B cell (primary cell): ENCODE measurements at regions not wholly inside any gene's neighbourhood (a gene's known extent, or its start where the extent isn't known, plus 50 kb on each side); places are given as distances from the start of the nearest gene placed in this dataset.

Experiments used
- ATAC-seq: fragments of 200-7000 bp; cut with Tn5 transposase; one replicate; pipeline ENCODE4 v1.10.0; 2021; ENCODE audit warnings: low read depth, mild to moderate bottlenecking, moderate number of reproducible peaks, moderate library complexity
- CTCF ChIA-PET: fragments of 350-600 bp; sonication (Branson Sonifier 250); formaldehyde crosslinking; loops from one replicate; lab custom pipeline; 2021; ENCODE audit warnings: antibody characterized with exemption, inconsistent platforms; lab: Charles Lee
- POLR2A ChIA-PET: fragments of 350-600 bp; sonication (Branson Sonifier 250); formaldehyde crosslinking; loops from one replicate; lab custom pipeline; 2021; ENCODE audit warnings: antibody characterized with exemption; lab: Charles Lee
- DNase-seq: peaks from one replicate; pipeline ENCODE4 v3.0.0; 2013
- H2AFZ ChIP-seq: 2 replicates; pipeline ENCODE4 v1.6.1; 2012; ENCODE audit warnings: mild to moderate bottlenecking, low read depth, low read length; ENCODE audit not compliant: insufficient read depth, poor library complexity, severe bottlenecking
- H3K27ac ChIP-seq, 2 donors: 1 replicate in 1 of 2; 2 replicates in 1 of 2; pipeline ENCODE4 v1.5.1; 2012 to 2013; ENCODE audit warnings: low read length in 2 of 2, mild to moderate bottlenecking in 2 of 2, moderate library complexity in 1 of 2
- H3K27me3 ChIP-seq, 4 experiments: fragments of 200-600 bp in 1 of 4; sonication (generic) in 1 of 4; replicated peaks in 1 of 4; 1 replicate in 2 of 4; 2 replicates in 2 of 4; pipeline versions ENCODE4 v1.6.1 to v1.7.0; 2013 to 2016; ENCODE audit warnings: low read length in 3 of 4, mild to moderate bottlenecking in 2 of 4, mixed read lengths in 1 of 4, moderate library complexity in 1 of 4; ENCODE audit not compliant: insufficient read depth in 4 of 4, control insufficient read depth in 3 of 4; ENCODE audit errors: control extremely low read depth in 1 of 4
- H3K36me3 ChIP-seq, 2 experiments: replicated peaks in 1 of 2; 1 replicate in 1 of 2; 2 replicates in 1 of 2; pipeline versions ENCODE4 v1.6.1 to v1.7.1; 2013; ENCODE audit warnings: low read length in 1 of 2; ENCODE audit not compliant: insufficient read depth in 2 of 2, control insufficient read depth in 1 of 2; ENCODE audit errors: control extremely low read depth in 1 of 2, extremely low read depth in 1 of 2
- H3K4me1 ChIP-seq, 2 donors: fragments of 200-600 bp in 1 of 2; sonication (generic) in 1 of 2; 1 replicate in 1 of 2; 2 replicates in 1 of 2; pipeline versions ENCODE4 v1.5.1 to v1.6.1; 2013 to 2017; ENCODE audit warnings: low read length in 2 of 2; ENCODE audit not compliant: control insufficient read depth in 2 of 2, insufficient read depth in 2 of 2
- H3K4me2 ChIP-seq: replicated peaks from 2 replicates; pipeline ENCODE3; 2012; ENCODE audit warnings: mild to moderate bottlenecking, low read depth, low read length; ENCODE audit not compliant: poor library complexity, severe bottlenecking
- H3K4me3 ChIP-seq, 5 experiments: fragments of 200-600 bp in 1 of 5; sonication (generic) in 1 of 5; 1 replicate in 3 of 5; 2 replicates in 2 of 5; pipeline versions ENCODE4 v1.5.1 to v1.7.0; 2011 to 2016; ENCODE audit warnings: low read length in 4 of 5, mild to moderate bottlenecking in 4 of 5, low read depth in 2 of 5, control low read depth in 1 of 5, moderate library complexity in 1 of 5; ENCODE audit not compliant: insufficient read depth in 1 of 5; ENCODE audit errors: control extremely low read depth in 1 of 5, extremely low read depth in 1 of 5
- H3K79me2 ChIP-seq: fragments of 200-600 bp; sonication (generic); one replicate; pipeline ENCODE4 v1.6.0; 2016; ENCODE audit warnings: low read length; ENCODE audit not compliant: control insufficient read depth, insufficient read depth
- H3K9ac ChIP-seq: fragments of 200-600 bp; sonication (generic); 2 replicates; pipeline ENCODE4 v1.6.1; 2017; ENCODE audit warnings: mild to moderate bottlenecking, low read length, moderate library complexity
- H3K9me3 ChIP-seq, 3 donors: one replicate each; pipeline versions ENCODE4 v1.6.1 to v1.7.1; 2013; ENCODE audit warnings: low read length in 2 of 3; ENCODE audit not compliant: control insufficient read depth in 2 of 3, insufficient read depth in 1 of 3; ENCODE audit errors: control extremely low read depth in 1 of 3
- H4K20me1 ChIP-seq: 2 replicates; pipeline ENCODE4 v1.6.0; 2012; ENCODE audit warnings: mild to moderate bottlenecking, low read length; ENCODE audit not compliant: insufficient read depth, control insufficient read depth, poor library complexity, severe bottlenecking
- H3K27ac Mint-ChIP-seq: one replicate; pipeline ENCODE4 v1.8.0; 2021; ENCODE audit warnings: mixed read lengths
- H3K27me3 Mint-ChIP-seq: one replicate; pipeline ENCODE4 v1.8.0; 2021; ENCODE audit warnings: mixed read lengths
- H3K4me1 Mint-ChIP-seq: one replicate; pipeline ENCODE4 v1.8.0; 2021; ENCODE audit warnings: mixed read lengths
- H3K4me3 Mint-ChIP-seq: one replicate; pipeline ENCODE4 v1.8.0; 2021; ENCODE audit warnings: mixed read lengths
- H3K9me3 Mint-ChIP-seq: one replicate; pipeline ENCODE4 v1.8.0; 2022; ENCODE audit warnings: mixed read lengths; ENCODE audit not compliant: insufficient read depth
- CTCF ChIP-seq: fragments of 200-600 bp; IDR thresholded peaks from one replicate; pipeline ENCODE4 v1.8.0; 2022; ENCODE audit warnings: antibody characterized with exemption, mild to moderate bottlenecking
- EZH2 ChIP-seq: IDR thresholded peaks from 2 replicates; pipeline ENCODE4 v1.6.1; 2012; ENCODE audit warnings: borderline replicate concordance, low read depth, mild to moderate bottlenecking, moderate library complexity, low read length; ENCODE audit not compliant: insufficient read depth, poor library complexity, severe bottlenecking
- WGBS: methylation state at CpG from one replicate; pipeline ENCODE4 v1.1.5; 2013; ENCODE audit warnings: missing lambda C conversion rate; ENCODE audit not compliant: insufficient coverage; 5-methylcytosine and 5-hydroxymethylcytosine counted together
- intact Hi-C: fragments of 100-400 bp; cut with micrococcal nuclease; formaldehyde crosslinking; loops from one replicate; pipeline ENCODE4 v1.10.0; 2022

DNA sequence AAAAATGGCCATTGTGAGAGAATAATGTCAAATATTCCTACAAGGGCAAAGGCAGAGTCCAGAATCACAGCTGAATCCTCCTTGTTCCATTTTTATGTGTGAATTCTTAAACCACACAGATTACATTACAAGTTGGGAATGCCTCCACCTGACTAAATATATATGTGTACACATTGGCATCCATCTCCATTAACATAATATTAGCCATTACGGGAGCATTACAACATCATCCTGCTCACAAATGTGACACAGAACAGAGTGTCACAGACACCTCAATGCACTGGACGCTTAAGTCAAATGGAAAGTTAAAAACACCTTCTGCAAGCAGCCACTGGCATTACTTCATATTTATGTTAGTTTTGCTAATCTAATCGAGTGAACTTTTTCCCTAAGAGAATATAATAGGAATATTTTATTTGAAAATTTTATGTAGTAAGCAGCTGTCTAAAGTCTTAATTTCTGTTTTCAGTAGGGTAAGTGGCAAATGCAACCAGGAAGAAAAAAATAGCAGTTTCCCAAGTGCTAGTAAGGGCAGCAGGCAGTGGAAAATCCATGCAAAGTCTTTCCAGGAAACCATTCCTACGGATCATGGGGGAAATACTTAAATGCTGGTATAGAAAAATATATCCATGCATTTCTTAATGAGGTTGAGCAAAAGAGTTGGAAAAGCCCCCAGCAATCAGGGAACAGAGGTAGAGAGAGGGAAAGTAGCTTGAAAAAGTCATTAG, 255.6 kb downstream of the OSR1 start:
- TF ChIP-seq CTCF = no peak
- TF ChIP-seq EZH2 = no peak
- DNase-seq (no peak), ATAC-seq (no peak)
- no peaks in the 10 kb centered on the region for H3K36me3 ChIP-seq
- H3K9me3 ChIP-seq = no peaks in the 10 kb centered on the region
- no peak overlapping the region for H3K27ac ChIP-seq
- H3K4me2 ChIP-seq = no peak overlapping the region
- intact Hi-C loops = no loop called here
- no peaks in the 10 kb centered on the region for H3K9me3 Mint-ChIP-seq
- no peaks in the 10 kb centered on the region for H3K79me2 ChIP-seq
- no peak overlapping the region for H3K4me3 Mint-ChIP-seq
- no peaks in the 10 kb centered on the region for H3K4me1 ChIP-seq
- ChIA-PET CTCF (no interaction called here), POLR2A (no interaction called here)
- WGBS = 100% methylated on average over 2 of the region's 4 CpGs
- no peak overlapping the region for H3K27ac Mint-ChIP-seq
- H4K20me1 ChIP-seq = no peaks in the 10 kb centered on the region
- no peaks in the 10 kb centered on the region for H3K27me3 ChIP-seq
- H2AFZ ChIP-seq = no peak overlapping the region
- H3K4me1 Mint-ChIP-seq = peaks cover 2% of the 10 kb centered on the region
- no peak overlapping the region for H3K4me3 ChIP-seq
- H3K27me3 Mint-ChIP-seq = no peaks in the 10 kb centered on the region
- H3K9ac ChIP-seq = no peak overlapping the region

DNA sequence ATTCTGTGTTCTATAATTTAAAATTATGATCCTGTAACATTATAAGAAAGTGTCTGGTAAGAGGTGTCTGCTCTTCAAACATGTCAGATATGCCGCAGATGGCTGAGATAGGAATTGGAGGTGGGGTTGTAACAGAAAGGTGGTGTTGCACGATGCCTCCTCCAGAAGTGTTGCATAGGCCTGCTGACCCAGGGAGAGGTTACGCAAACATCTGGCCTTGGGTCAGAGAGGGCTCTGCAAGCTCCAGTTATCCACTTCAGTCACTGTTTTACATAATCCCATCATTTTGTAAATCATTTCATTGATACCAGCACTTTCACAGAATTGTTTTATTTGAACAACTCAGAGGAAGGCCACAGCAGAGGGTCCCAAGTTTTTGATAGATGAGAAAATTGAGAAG, 256.5 kb downstream of the OSR1 start:
- H3K4me2 ChIP-seq = no peak overlapping the region
- H3K9ac ChIP-seq = no peak overlapping the region
- TF ChIP-seq EZH2 (no peak), CTCF (no peak)
- H3K9me3 ChIP-seq = no peaks in the 10 kb centered on the region
- ATAC-seq (no peak), DNase-seq (no peak)
- H3K79me2 ChIP-seq = no peaks in the 10 kb centered on the region
- 100% methylated on average over 2 of the region's 3 CpGs for WGBS
- Mint-ChIP-seq H3K4me1 (peaks cover 2% of the 10 kb centered on the region), H3K27me3 (no peaks in the 10 kb centered on the region), H3K27ac (no peak overlapping the region), H3K9me3 (no peaks in the 10 kb centered on the region), H3K4me3 (no peak overlapping the region)
- no peak overlapping the region for H2AFZ ChIP-seq
- no peaks in the 10 kb centered on the region for H3K4me1 ChIP-seq
- H4K20me1 ChIP-seq = no peaks in the 10 kb centered on the region
- CTCF ChIA-PET = no interaction called here
- POLR2A ChIA-PET = no interaction called here
- H3K27ac ChIP-seq = no peak overlapping the region
- H3K4me3 ChIP-seq = no peak overlapping the region
- H3K27me3 ChIP-seq = no peaks in the 10 kb centered on the region
- intact Hi-C loops = no loop called here
- no peaks in the 10 kb centered on the region for H3K36me3 ChIP-seq
